HepG2 (cell line): ENCODE measurements at regions not wholly inside any gene's neighbourhood (a gene's known extent, or its start where the extent isn't known, plus 50 kb on each side); places are given as distances from the start of the nearest gene placed in this dataset.

Experiments used
- ATAC-seq: fragments of 200-7000 bp; cut with Tn5 transposase; 3 replicates; pipeline ENCODE4 v1.9.1; 2020; ENCODE audit warnings: mild to moderate bottlenecking, moderate library complexity
- BruUV-seq: library from RNA; stranded (reverse); fragments of 400-500 nt; replicated peaks from 2 replicates; lab custom pipeline; 2021; lab: Mats Ljungman, UMichigan
- CTCF ChIA-PET: fragments of 300-600 bp; formaldehyde crosslinking; extraction: SDS; loops from one replicate; lab custom pipeline; 2021; ENCODE audit warnings: low total read pairs, inconsistent platforms, low intra/inter-chr PET ratio; lab: Yijun Ruan, JAX
- POLR2A ChIA-PET: fragments of 350-600 bp; sonication (Branson Sonifier 250); formaldehyde crosslinking; loops from one replicate; lab custom pipeline; 2020; ENCODE audit warnings: antibody characterized with exemption, inconsistent platforms; lab: Yijun Ruan, JAX
- DNase-seq: peaks from one replicate; pipeline ENCODE4 v3.0.0-alpha.2; 2015; ENCODE audit warnings: low spot score
- FAIRE-seq: peaks from 3 replicates; lab custom pipeline; 2011; peaks lifted over from hg19 to GRCh38; lab: Jason Lieb, UNC
- H2AFZ ChIP-seq: one replicate; pipeline ENCODE4 v1.6.1; 2011; ENCODE audit warnings: low read length, inconsistent platforms
- H3K27ac ChIP-seq: fragments of 300-600 bp; 3 replicates; pipeline ENCODE4 v1.8.0; 2011; ENCODE audit warnings: mixed run types, mild to moderate bottlenecking, mixed read lengths, low read length, inconsistent platforms; ENCODE audit not compliant: insufficient read depth; ENCODE audit errors: extremely low read length
- H3K27me3 ChIP-seq, 2 experiments: fragments of 200-600 bp in 1 of 2; 2 replicates in 1 of 2; 3 replicates in 1 of 2; pipeline versions ENCODE4 v1.6.0 to v1.8.0; 2011; ENCODE audit warnings: low read length in 2 of 2, mild to moderate bottlenecking in 2 of 2, moderate library complexity in 2 of 2, inconsistent platforms in 1 of 2; ENCODE audit not compliant: insufficient read depth in 2 of 2, control insufficient read depth in 1 of 2
- H3K36me3 ChIP-seq, 2 experiments: fragments of 200-600 bp in 1 of 2; replicated peaks in 1 of 2; 2 replicates in 1 of 2; 3 replicates in 1 of 2; pipeline versions ENCODE4 v1.5.1 to v1.8.0; 2011; ENCODE audit warnings: low read length in 2 of 2, inconsistent platforms in 1 of 2; ENCODE audit not compliant: insufficient read depth in 2 of 2, control insufficient read depth in 1 of 2
- H3K4me1 ChIP-seq: 2 replicates; pipeline ENCODE4 v1.5.1; 2012; ENCODE audit warnings: low read length, inconsistent platforms; ENCODE audit not compliant: insufficient read depth
- H3K4me2 ChIP-seq: 2 replicates; pipeline ENCODE4 v1.6.0; 2011; ENCODE audit warnings: low read depth, low read length, inconsistent platforms
- H3K4me3 ChIP-seq, 3 experiments: fragments of 200-600 bp in 1 of 3; sonication (generic), shearing (Covaris generic) in 1 of 3; replicated peaks in 1 of 3; 2 replicates each; pipeline ENCODE4 v1.5.1; 2011 to 2016; ENCODE audit warnings: low read length in 3 of 3, inconsistent platforms in 2 of 3, low read depth in 2 of 3, mild to moderate bottlenecking in 2 of 3, control low read depth in 1 of 3, mixed read lengths in 1 of 3; ENCODE audit not compliant: insufficient read depth in 1 of 3
- H3K79me2 ChIP-seq: one replicate; pipeline ENCODE4 v1.6.1; 2011; ENCODE audit warnings: low read length, inconsistent platforms; ENCODE audit not compliant: insufficient read depth
- H3K9ac ChIP-seq: 2 replicates; pipeline ENCODE4 v1.6.0; 2011; ENCODE audit warnings: mild to moderate bottlenecking, low read depth, low read length, inconsistent platforms; ENCODE audit not compliant: insufficient read depth
- H3K9me3 ChIP-seq: 2 replicates; pipeline ENCODE4 v1.5.1; 2012; ENCODE audit warnings: mild to moderate bottlenecking, low read length
- H4K20me1 ChIP-seq: 2 replicates; pipeline ENCODE4 v1.6.0; 2011; ENCODE audit warnings: inconsistent platforms, mild to moderate bottlenecking, low read length, moderate library complexity; ENCODE audit not compliant: insufficient read depth
- AGO1 ChIP-seq: fragments of 200-400 bp; formaldehyde crosslinking; IDR thresholded peaks from 2 replicates; pipeline ENCODE4 v1.6.1; 2017; ENCODE audit warnings: mild to moderate bottlenecking, low read depth, low read length, moderate library complexity; ENCODE audit not compliant: poor library complexity, severe bottlenecking
- BRCA1 ChIP-seq: sonication (generic); formaldehyde crosslinking; IDR thresholded peaks from 2 replicates; pipeline ENCODE4 v1.4.0; 2020; ENCODE audit warnings: missing genetic modification reagents
- CHD4 ChIP-seq: fragments of 200-600 bp; sonication (generic); IDR thresholded peaks from 2 replicates; pipeline ENCODE4 v1.7.0; 2017; ENCODE audit warnings: mild to moderate bottlenecking, low read length, borderline replicate concordance
- GPN1 ChIP-seq: sonication (generic); formaldehyde crosslinking; IDR thresholded peaks from 2 replicates; pipeline ENCODE4 v1.5.1; 2020; ENCODE audit warnings: missing genetic modification reagents, borderline replicate concordance
- HNRNPUL1 ChIP-seq: fragments of 200-400 bp; formaldehyde crosslinking; IDR thresholded peaks from 2 replicates; pipeline ENCODE4 v1.6.1; 2017; ENCODE audit warnings: low read depth, mild to moderate bottlenecking, low read length, moderate library complexity
- LRRFIP1 ChIP-seq: sonication (generic); formaldehyde crosslinking; conservative IDR thresholded peaks from 2 replicates; pipeline ENCODE4 v1.4.0; 2020; ENCODE audit warnings: missing genetic modification reagents
- NCOR1 ChIP-seq: fragments of 200-600 bp; sonication (generic); IDR thresholded peaks from 2 replicates; pipeline ENCODE4 v1.7.0; 2017; ENCODE audit warnings: antibody characterized with exemption, low read length, borderline replicate concordance
- PCBP1 ChIP-seq: fragments of 200-400 bp; formaldehyde crosslinking; IDR thresholded peaks from 2 replicates; pipeline ENCODE4 v1.6.1; 2017; ENCODE audit warnings: mild to moderate bottlenecking, low read depth, low read length, borderline replicate concordance
- PCBP2 ChIP-seq: fragments of 200-400 bp; formaldehyde crosslinking; optimal IDR thresholded peaks from 2 replicates; pipeline ENCODE3; 2018; ENCODE audit warnings: low read length, low read depth; ENCODE audit not compliant: poor library complexity, severe bottlenecking
- PRMT3 ChIP-seq: sonication (generic); formaldehyde crosslinking; IDR thresholded peaks from 2 replicates; pipeline ENCODE4 v1.8.1; 2022; ENCODE audit warnings: low read depth, mild to moderate bottlenecking, moderate library complexity, missing genetic modification reagents, borderline replicate concordance
- SMAD1 ChIP-seq: sonication (generic); formaldehyde crosslinking; IDR thresholded peaks from 2 replicates; pipeline ENCODE4 v1.4.0; 2020; ENCODE audit warnings: missing genetic modification reagents, low read depth, mild to moderate bottlenecking, borderline replicate concordance
- TBX2 ChIP-seq: sonication (generic); formaldehyde crosslinking; IDR thresholded peaks from 2 replicates; pipeline ENCODE4 v1.5.0; 2020; ENCODE audit warnings: missing genetic modification reagents, mild to moderate bottlenecking, borderline replicate concordance
- U2AF1 ChIP-seq: fragments of 200-400 bp; formaldehyde crosslinking; optimal IDR thresholded peaks from 2 replicates; pipeline ENCODE3; 2017; ENCODE audit warnings: mild to moderate bottlenecking, low read depth, low read length
- ZNF251 ChIP-seq: sonication (generic); formaldehyde crosslinking; IDR thresholded peaks from 2 replicates; pipeline ENCODE4 v1.9.0; 2021; ENCODE audit warnings: mild to moderate bottlenecking, missing genetic modification reagents
- ZNF362 ChIP-seq: sonication (generic); formaldehyde crosslinking; IDR thresholded peaks from 2 replicates; pipeline ENCODE4 v1.4.0; 2020; ENCODE audit warnings: missing genetic modification reagents, mild to moderate bottlenecking, borderline replicate concordance
- ZNF790 ChIP-seq: sonication (generic); formaldehyde crosslinking; IDR thresholded peaks from 2 replicates; pipeline ENCODE4 v1.8.0; 2022; ENCODE audit warnings: missing genetic modification reagents, mild to moderate bottlenecking, borderline replicate concordance
- ZNF883 ChIP-seq: sonication (generic); formaldehyde crosslinking; IDR thresholded peaks from 2 replicates; pipeline ENCODE4 v1.5.1; 2020; ENCODE audit warnings: mild to moderate bottlenecking, missing genetic modification reagents; ENCODE audit errors: not compliant biosample characterization
- WGBS: methylation state at CpG from one replicate; pipeline ENCODE4 v1.1.6; 2017; ENCODE audit warnings: low lambda C conversion rate; 5-methylcytosine and 5-hydroxymethylcytosine counted together
- in situ Hi-C: cut with HindIII; loops from 2 replicates; pipeline ENCODE4 v1.10.0; 2017; ENCODE audit warnings: low pct_unique_long_range_greater_than_20kb; ENCODE audit not compliant: extremely low pct_ligation_motif_present
- intact Hi-C: fragments of 100-400 bp; cut with micrococcal nuclease; formaldehyde crosslinking; loops from one replicate; pipeline ENCODE4 v1.10.0; 2022; ENCODE audit not compliant: unreplicated experiment

- no TSS peak for BruUV-seq
- ATAC-seq = no peak
- no peaks in the 10 kb centered on the region; a peak in 1 of 5 replicates for H3K27me3 ChIP-seq
- H2AFZ ChIP-seq = no peak overlapping the region
- H3K4me2 ChIP-seq = no peak overlapping the region
- H3K4me1 ChIP-seq = peaks cover 8% of the 10 kb centered on the region; the same call in 1 of the 2 replicates
- in situ Hi-C loops (no loop called here), intact Hi-C loops (no loop called here)
- no peaks in the 10 kb centered on the region for H4K20me1 ChIP-seq
- no peaks in the 10 kb centered on the region for H3K36me3 ChIP-seq
- ChIA-PET CTCF (no interaction called here), POLR2A (no interaction called here)
- H3K9me3 ChIP-seq = no peaks in the 10 kb centered on the region
- DNase-seq = no peak
- no peak overlapping the region for H3K4me3 ChIP-seq
- no peak overlapping the region for H3K9ac ChIP-seq
- H3K27ac ChIP-seq = no peak overlapping the region
- 7% methylated on average over 2 of the region's 2 CpGs for WGBS
- no peak for FAIRE-seq
- no peaks in the 10 kb centered on the region for H3K79me2 ChIP-seq
- TF ChIP-seq PCBP1 = no peak
- TF ChIP-seq BRCA1 (CRISPR knock-in tag) = no peak
- TF ChIP-seq HNRNPUL1 = no peak
- no peak for TF ChIP-seq GPN1 (CRISPR knock-in tag)
- TF ChIP-seq LRRFIP1 (CRISPR knock-in tag) = no peak
- TF ChIP-seq PCBP2 = no peak
- no peak for TF ChIP-seq SMAD1
- TF ChIP-seq U2AF1 = no peak
- no peak for TF ChIP-seq ZNF251
- no peak for TF ChIP-seq ZNF362 (CRISPR knock-in tag)
- no peak for TF ChIP-seq NCOR1
- TF ChIP-seq ZNF790 (CRISPR knock-in tag) = no peak
- TF ChIP-seq ZNF883 (CRISPR knock-in tag) = no peak
- TF ChIP-seq CHD4 = no peak
- no peak for TF ChIP-seq TBX2
- TF ChIP-seq AGO1 = no peak
- TF ChIP-seq PRMT3 (CRISPR knock-in tag) = no peak
Measured at GRCh38 chr4:17258106-17258505, 253.8 kb downstream of the QDPR start.
